ENCODE measurements at regions not wholly inside any gene's neighbourhood (a gene's known extent, or its start where the extent isn't known, plus 50 kb on each side); places are given as distances from the start of the nearest gene placed in this dataset.

DNA sequence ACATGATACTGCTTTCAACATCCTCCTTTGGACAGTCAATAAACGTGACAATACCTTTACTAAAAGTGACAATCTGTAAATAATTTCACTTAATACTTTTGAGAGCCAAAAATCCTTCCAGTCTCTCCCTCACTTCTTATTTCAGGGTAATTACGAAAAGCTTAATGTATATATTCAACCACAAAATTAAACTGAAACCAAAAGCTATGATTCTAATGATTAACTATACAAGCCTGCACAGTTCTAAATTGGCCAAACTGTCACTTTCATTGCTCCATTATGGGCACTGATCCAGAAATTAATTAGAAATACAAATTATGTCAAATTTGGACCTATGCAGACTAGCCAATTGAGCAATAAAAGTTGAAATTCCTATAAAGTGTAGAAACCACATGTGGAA lies 696.5 kb upstream of the MIS18BP1 start:
- Mint-ChIP-seq H3K9me3 (peaks cover 3 to 13% of the 10 kb centered on the region in 2 donors), H3K4me3 (no peak overlapping the region), H3K27me3 (ENCODE audit: low read depth in 2 of 2) (no peaks in the 10 kb centered on the region), H3K36me3 (no peaks in the 10 kb centered on the region), H3K4me1 (no peaks in the 10 kb centered on the region), H3K27ac (no peak overlapping the region)
- DNase-seq = no peak
- TF ChIP-seq, protein P1, sequence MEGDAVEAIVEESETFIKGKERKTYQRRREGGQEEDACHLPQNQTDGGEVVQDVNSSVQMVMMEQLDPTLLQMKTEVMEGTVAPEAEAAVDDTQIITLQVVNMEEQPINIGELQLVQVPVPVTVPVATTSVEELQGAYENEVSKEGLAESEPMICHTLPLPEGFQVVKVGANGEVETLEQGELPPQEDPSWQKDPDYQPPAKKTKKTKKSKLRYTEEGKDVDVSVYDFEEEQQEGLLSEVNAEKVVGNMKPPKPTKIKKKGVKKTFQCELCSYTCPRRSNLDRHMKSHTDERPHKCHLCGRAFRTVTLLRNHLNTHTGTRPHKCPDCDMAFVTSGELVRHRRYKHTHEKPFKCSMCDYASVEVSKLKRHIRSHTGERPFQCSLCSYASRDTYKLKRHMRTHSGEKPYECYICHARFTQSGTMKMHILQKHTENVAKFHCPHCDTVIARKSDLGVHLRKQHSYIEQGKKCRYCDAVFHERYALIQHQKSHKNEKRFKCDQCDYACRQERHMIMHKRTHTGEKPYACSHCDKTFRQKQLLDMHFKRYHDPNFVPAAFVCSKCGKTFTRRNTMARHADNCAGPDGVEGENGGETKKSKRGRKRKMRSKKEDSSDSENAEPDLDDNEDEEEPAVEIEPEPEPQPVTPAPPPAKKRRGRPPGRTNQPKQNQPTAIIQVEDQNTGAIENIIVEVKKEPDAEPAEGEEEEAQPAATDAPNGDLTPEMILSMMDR (IDR thresholded peaks at IDR 0.05) = no peak
- WGBS (ENCODE audit: insufficient coverage) = 64% methylated on average over 2 of the region's 2 CpGs
- Histone ChIP-seq H3K36me3 (ENCODE audit: control insufficient read depth, insufficient read depth, low read length) (no peaks in the 10 kb centered on the region), H3K4me3 (ENCODE audit: low read length) (no peak overlapping the region), H3K27ac (ENCODE audit: low read length) (no peak overlapping the region), H3K9me3 (ENCODE audit: control insufficient read depth, insufficient read depth, low read length) (no peaks in the 10 kb centered on the region), H3K4me1 (ENCODE audit: control insufficient read depth, insufficient read depth, low read length) (no peaks in the 10 kb centered on the region), H3K27me3 (ENCODE audit: control insufficient read depth, insufficient read depth, low read length) (no peaks in the 10 kb centered on the region)
- no peak for ATAC-seq
- intact Hi-C loops (cut with micrococcal nuclease) = no loop called here

DNA sequence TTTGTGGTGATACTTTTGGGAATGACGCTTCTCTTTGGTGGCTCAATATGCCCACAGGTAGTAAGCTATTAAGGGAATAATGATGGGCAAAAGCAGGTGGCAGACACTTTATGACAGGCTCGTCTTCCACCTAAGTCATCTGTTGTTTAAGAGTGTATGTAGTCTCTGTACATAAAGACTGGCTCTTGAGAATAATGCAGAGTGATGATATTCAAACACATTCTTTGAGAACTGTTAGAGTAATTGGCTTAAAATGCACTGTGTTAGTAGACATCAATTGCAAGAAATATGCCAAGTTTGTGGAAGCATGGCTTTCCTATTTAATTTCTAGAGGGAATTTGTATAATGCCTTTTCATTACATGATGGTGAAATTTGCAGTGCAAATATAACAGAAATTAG lies 694.8 kb upstream of the MIS18BP1 start:
- Histone ChIP-seq H3K4me3 (ENCODE audit: low read length) (no peak overlapping the region), H3K27me3 (ENCODE audit: control insufficient read depth, insufficient read depth, low read length) (no peaks in the 10 kb centered on the region), H3K9me3 (ENCODE audit: control insufficient read depth, insufficient read depth, low read length) (no peaks in the 10 kb centered on the region), H3K27ac (ENCODE audit: low read length) (no peak overlapping the region), H3K4me1 (ENCODE audit: control insufficient read depth, insufficient read depth, low read length) (no peaks in the 10 kb centered on the region), H3K36me3 (ENCODE audit: control insufficient read depth, insufficient read depth, low read length) (no peaks in the 10 kb centered on the region)
- TF ChIP-seq, protein P1 (IDR thresholded peaks at IDR 0.05) = no peak
- Mint-ChIP-seq H3K4me1 (no peaks in the 10 kb centered on the region), H3K27ac (no peak overlapping the region), H3K9me3 (peaks cover 5 to 17% of the 10 kb centered on the region in 2 donors), H3K36me3 (no peaks in the 10 kb centered on the region), H3K4me3 (no peak overlapping the region), H3K27me3 (ENCODE audit: low read depth in 2 of 2) (no peaks in the 10 kb centered on the region)
- ATAC-seq = no peak
- WGBS (ENCODE audit: insufficient coverage) = 86% methylated on average over 2 of the region's 2 CpGs
- intact Hi-C loops (cut with micrococcal nuclease) = no loop called here
- no peak for DNase-seq

DNA sequence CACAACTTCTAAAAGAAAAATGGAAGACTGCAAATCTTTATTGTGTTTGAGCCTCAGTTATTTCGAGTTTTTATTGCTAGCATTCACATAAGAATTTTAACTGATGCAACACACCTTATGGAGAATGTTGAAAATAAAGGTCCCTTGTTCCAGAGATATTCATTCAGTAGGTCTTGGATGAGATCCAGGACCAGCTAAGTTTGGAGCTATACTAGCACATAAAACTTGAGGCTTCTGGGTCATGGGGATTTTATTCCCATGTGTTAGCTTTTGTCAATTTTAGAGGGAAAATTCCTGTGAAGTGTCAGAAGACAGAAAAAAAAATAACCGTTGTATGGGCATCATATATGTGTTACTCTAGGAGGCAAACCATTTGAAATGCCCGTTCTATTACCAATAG lies 693.2 kb upstream of the MIS18BP1 start:
- H3K4me3 Mint-ChIP-seq = no peak overlapping the region

DNA sequence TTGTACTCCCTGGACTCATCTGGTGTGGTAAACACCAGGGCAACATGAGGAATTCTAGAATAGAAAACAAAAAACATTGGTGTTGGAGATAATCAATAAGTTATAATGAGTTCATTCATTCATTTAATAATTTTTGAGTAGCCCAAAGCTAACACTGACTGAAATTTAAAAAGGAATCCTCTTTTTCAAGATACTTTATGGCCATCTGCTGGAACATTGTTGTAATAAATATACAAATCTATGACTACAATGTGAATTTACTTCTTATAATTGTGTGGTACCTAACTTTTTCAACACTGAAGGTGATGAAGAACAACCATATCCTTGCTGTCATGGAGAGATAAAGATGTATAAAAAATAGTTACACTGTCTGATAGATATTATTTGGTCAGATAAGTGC lies 687.3 kb upstream of the MIS18BP1 start:
- Mint-ChIP-seq H3K9me3 (peaks cover 16 to 30% of the 10 kb centered on the region in 2 donors), H3K4me3 (no peak overlapping the region), H3K4me1 (no peaks in the 10 kb centered on the region), H3K27ac (no peak overlapping the region), H3K36me3 (no peaks in the 10 kb centered on the region), H3K27me3 (ENCODE audit: low read depth in 2 of 2) (no peaks in the 10 kb centered on the region)
- H3K4me3 ChIP-seq (ENCODE audit: low read length) = no peak overlapping the region
- TF ChIP-seq, protein P1 (IDR thresholded peaks at IDR 0.05) = no peak
- intact Hi-C loops (cut with micrococcal nuclease) = no loop called here
- no peak for ATAC-seq
- no peaks in the 10 kb centered on the region for H3K36me3 ChIP-seq (ENCODE audit: control insufficient read depth, insufficient read depth, low read length)
- H3K27ac ChIP-seq (ENCODE audit: low read length) = no peak overlapping the region
- no peaks in the 10 kb centered on the region for H3K4me1 ChIP-seq (ENCODE audit: control insufficient read depth, insufficient read depth, low read length)
- no peaks in the 10 kb centered on the region for H3K9me3 ChIP-seq (ENCODE audit: control insufficient read depth, insufficient read depth, low read length)
- H3K27me3 ChIP-seq (ENCODE audit: control insufficient read depth, insufficient read depth, low read length) = no peaks in the 10 kb centered on the region
- DNase-seq = no peak

More for the DNA sequence above, 693.2 kb upstream of the MIS18BP1 start:
- Histone ChIP-seq H3K4me3 (ENCODE audit: low read length) (no peak overlapping the region), H3K9me3 (ENCODE audit: control insufficient read depth, insufficient read depth, low read length) (no peaks in the 10 kb centered on the region), H3K4me1 (ENCODE audit: control insufficient read depth, insufficient read depth, low read length) (no peaks in the 10 kb centered on the region), H3K27ac (ENCODE audit: low read length) (no peak overlapping the region), H3K36me3 (ENCODE audit: control insufficient read depth, insufficient read depth, low read length) (no peaks in the 10 kb centered on the region), H3K27me3 (ENCODE audit: control insufficient read depth, insufficient read depth, low read length) (no peaks in the 10 kb centered on the region)
- intact Hi-C loops (cut with micrococcal nuclease) = no loop called here
- ATAC-seq = no peak
- TF ChIP-seq, protein P1 (IDR thresholded peaks at IDR 0.05) = no peak
- 50% methylated on average over 1 of the region's 3 CpGs for whole genome bisulfite sequencing (ENCODE audit: insufficient coverage)
- Mint-ChIP-seq H3K36me3 (no peaks in the 10 kb centered on the region), H3K27me3 (ENCODE audit: low read depth in 2 of 2) (no peaks in the 10 kb centered on the region), H3K27ac (no peak overlapping the region), H3K9me3 (peaks cover 6 to 17% of the 10 kb centered on the region in 2 donors), H3K4me1 (no peaks in the 10 kb centered on the region)
- DNase-seq = no peak
